ENCODE measurements at regions not wholly inside any gene's neighbourhood (a gene's known extent, or its start where the extent isn't known, plus 50 kb on each side); places are given as distances from the start of the nearest gene placed in this dataset.
"Not testable (repeated sequence)": the region's sequence is repeated elsewhere in the genome, so short reads cannot be mapped to it uniquely, and the experiment has no call there.

GRCh38 chr4:66273110-66273509 is 602.8 kb upstream of the EPHA5 start:
- DNase-seq (ENCODE audit: low spot score), result no peak

GRCh38 chr4:66270356-66270755 is 600.1 kb upstream of the EPHA5 start:
- DNase-seq (ENCODE audit: low spot score), result not testable (repeated sequence)

GRCh38 chr4:66266554-66266953 is 596.3 kb upstream of the EPHA5 start:
- not testable (repeated sequence) for DNase-seq (ENCODE audit: low spot score)

GRCh38 chr4:66266035-66266434 is 595.7 kb upstream of the EPHA5 start:
- no peak for DNase-seq (ENCODE audit: low spot score)

GRCh38 chr4:66252291-66252690 is 582.0 kb upstream of the EPHA5 start:
- no peak for DNase-seq (ENCODE audit: low spot score)

- DNase-seq (ENCODE audit: low spot score), result no peak
Observed at GRCh38 chr4:66246643-66247042, 576.4 kb upstream of the EPHA5 start.

- DNase-seq (ENCODE audit: low spot score), result no peak
Observed at GRCh38 chr4:66235876-66236275, 565.6 kb upstream of the EPHA5 start.

GRCh38 chr4:66229885-66230284 is 559.6 kb upstream of the EPHA5 start:
- no peak for DNase-seq (ENCODE audit: low spot score)

- no peak for DNase-seq (ENCODE audit: low spot score)
Observed at GRCh38 chr4:66225539-66225938, 555.2 kb upstream of the EPHA5 start.

- DNase-seq (ENCODE audit: low spot score), result no peak
Observed at GRCh38 chr4:66223068-66223703, 552.9 kb upstream of the EPHA5 start.

GRCh38 chr4:66219401-66219800 is 549.1 kb upstream of the EPHA5 start:
- no peak for DNase-seq (ENCODE audit: low spot score)

- no peak for DNase-seq (ENCODE audit: low spot score)
Observed at GRCh38 chr4:66216252-66216651, 546.0 kb upstream of the EPHA5 start.

- DNase-seq (ENCODE audit: low spot score), result no peak
Observed at GRCh38 chr4:66212489-66212888, 542.2 kb upstream of the EPHA5 start.

- DNase-seq (ENCODE audit: low spot score), result no peak
Observed at GRCh38 chr4:66204534-66205247, 534.4 kb upstream of the EPHA5 start.

- no peak for DNase-seq (ENCODE audit: low spot score)
Observed at GRCh38 chr4:66202870-66203269, 532.6 kb upstream of the EPHA5 start.

GRCh38 chr4:66197451-66197850 is 527.2 kb upstream of the EPHA5 start:
- DNase-seq (ENCODE audit: low spot score), result no peak

GRCh38 chr4:66193487-66193886 is 523.2 kb upstream of the EPHA5 start:
- no peak for DNase-seq (ENCODE audit: low spot score)

- DNase-seq (ENCODE audit: low spot score), result no peak
Observed at GRCh38 chr4:66187175-66187720, 517.0 kb upstream of the EPHA5 start.

- no peak for DNase-seq (ENCODE audit: low spot score)
Observed at GRCh38 chr4:66186095-66186494, 515.8 kb upstream of the EPHA5 start.

GRCh38 chr4:66182636-66183035 is 512.3 kb upstream of the EPHA5 start:
- no peak for DNase-seq (ENCODE audit: low spot score)

GRCh38 chr4:66178906-66179305 is 508.6 kb upstream of the EPHA5 start:
- no peak for DNase-seq (ENCODE audit: low spot score)

- DNase-seq (ENCODE audit: low spot score), result no peak
Observed at GRCh38 chr4:66169341-66169740, 499.1 kb upstream of the EPHA5 start.

GRCh38 chr4:66164869-66165268 is 494.6 kb upstream of the EPHA5 start:
- DNase-seq (ENCODE audit: low spot score), result no peak

GRCh38 chr4:66160606-66161005 is 490.3 kb upstream of the EPHA5 start:
- DNase-seq (ENCODE audit: low spot score), result no peak
